ENCODE measurements at regions not wholly inside any gene's neighbourhood (a gene's known extent, or its start where the extent isn't known, plus 50 kb on each side); places are given as distances from the start of the nearest gene placed in this dataset.

- TF ChIP-seq CTCF (IDR thresholded peaks at IDR 0.05; ENCODE audit: unreplicated experiment): no peak
- Mint-ChIP-seq H3K27me3 (ENCODE audit: unreplicated experiment) (peaks cover 1% of the 10 kb centered on the region), H3K4me1 (ENCODE audit: unreplicated experiment) (peaks cover 3% of the 10 kb centered on the region), H3K27ac (ENCODE audit: unreplicated experiment) (no peak overlapping the region), H3K36me3 (ENCODE audit: low read depth, unreplicated experiment) (peaks cover 4% of the 10 kb centered on the region), H3K4me3 (ENCODE audit: unreplicated experiment) (no peak overlapping the region), H3K9me3 (ENCODE audit: unreplicated experiment) (no peaks in the 10 kb centered on the region)
- DNase-seq (ENCODE audit: low spot score): no peak
These were observed 59.4 kb upstream of the ETV1 start for GRCh38 chr7:14048889-14049288.

GRCh38 chr7:14047709-14048399 lies 58.4 kb upstream of the ETV1 start:
- H3K4me1 Mint-ChIP-seq (ENCODE audit: unreplicated experiment): peaks cover 3% of the 10 kb centered on the region
- TF ChIP-seq CTCF (IDR thresholded peaks at IDR 0.05; ENCODE audit: unreplicated experiment): no peak

GRCh38 chr7:14045651-14046050 lies 56.2 kb upstream of the ETV1 start:
- DNase-seq (ENCODE audit: low spot score): no peak
- H3K4me3 Mint-ChIP-seq (ENCODE audit: unreplicated experiment): no peak overlapping the region
- no peak overlapping the region for H3K27ac Mint-ChIP-seq (ENCODE audit: unreplicated experiment)
- peaks cover 1% of the 10 kb centered on the region for H3K27me3 Mint-ChIP-seq (ENCODE audit: unreplicated experiment)
- peaks cover 4% of the 10 kb centered on the region for H3K36me3 Mint-ChIP-seq (ENCODE audit: low read depth, unreplicated experiment)
- H3K9me3 Mint-ChIP-seq (ENCODE audit: unreplicated experiment): no peaks in the 10 kb centered on the region
- H3K4me1 Mint-ChIP-seq (ENCODE audit: unreplicated experiment): peaks cover 3% of the 10 kb centered on the region
- no peak for TF ChIP-seq CTCF (IDR thresholded peaks at IDR 0.05; ENCODE audit: unreplicated experiment)

More at GRCh38 chr7:14047709-14048399, 58.4 kb upstream of the ETV1 start:
- Mint-ChIP-seq H3K36me3 (ENCODE audit: low read depth, unreplicated experiment) (peaks cover 4% of the 10 kb centered on the region), H3K27me3 (ENCODE audit: unreplicated experiment) (peaks cover 1% of the 10 kb centered on the region), H3K27ac (ENCODE audit: unreplicated experiment) (peak overlapping the region; percentile 3), H3K4me3 (ENCODE audit: unreplicated experiment) (no peak overlapping the region), H3K9me3 (ENCODE audit: unreplicated experiment) (no peaks in the 10 kb centered on the region)
- DNase-seq (ENCODE audit: low spot score): no peak

GRCh38 chr7:14040528-14040927 lies 51.1 kb upstream of the ETV1 start:
- DNase-seq (ENCODE audit: low spot score): no peak
- Mint-ChIP-seq H3K36me3 (ENCODE audit: low read depth, unreplicated experiment) (no peaks in the 10 kb centered on the region), H3K4me3 (ENCODE audit: unreplicated experiment) (no peak overlapping the region), H3K9me3 (ENCODE audit: unreplicated experiment) (no peaks in the 10 kb centered on the region), H3K27me3 (ENCODE audit: unreplicated experiment) (peaks cover 1% of the 10 kb centered on the region), H3K27ac (ENCODE audit: unreplicated experiment) (no peak overlapping the region), H3K4me1 (ENCODE audit: unreplicated experiment) (no peaks in the 10 kb centered on the region)
- TF ChIP-seq CTCF (IDR thresholded peaks at IDR 0.05; ENCODE audit: unreplicated experiment): no peak

All from endothelial cell (in vitro differentiated cells).